ENCODE measurements at regions not wholly inside any gene's neighbourhood (a gene's known extent, or its start where the extent isn't known, plus 50 kb on each side); places are given as distances from the start of the nearest gene placed in this dataset.

- Histone ChIP-seq H3K9me3 (ENCODE audit: insufficient read depth, low read depth, low read length) (no peaks in the 10 kb centered on the region), H3K9ac (ENCODE audit: low read length) (peak overlapping the region; percentile 73), H2AFZ (ENCODE audit: low read depth, low read length) (peak overlapping the region; percentile 11), H3K36me3 (ENCODE audit: insufficient read depth, low read length) (no peaks in the 10 kb centered on the region), H3K27me3 (ENCODE audit: insufficient read depth, low read length) (no peaks in the 10 kb centered on the region), H3K4me2 (ENCODE audit: low read length) (peak overlapping the region; percentile 63), H3K27ac (ENCODE audit: low read depth, low read length) (peak overlapping the region; percentile 90), H3K4me3 (ENCODE audit: insufficient read depth, low read depth, low read length) (peak overlapping the region; percentile 1), H3K79me2 (ENCODE audit: insufficient read depth, low read length) (no peaks in the 10 kb centered on the region), H3K4me1 (ENCODE audit: insufficient read depth, low read length) (peaks cover 33% of the 10 kb centered on the region), H4K20me1 (ENCODE audit: insufficient read depth, low read length) (no peaks in the 10 kb centered on the region)
- DNase-seq (ENCODE audit: low read depth) (peak; percentile 100), FAIRE-seq (peak; percentile 95)
- peak overlapping the region; percentile 53 for H3K27ac Mint-ChIP-seq (ENCODE audit: unreplicated experiment)
- H3K4me1 Mint-ChIP-seq (ENCODE audit: low read depth, unreplicated experiment): peaks cover 17% of the 10 kb centered on the region
- H3K9me3 Mint-ChIP-seq (ENCODE audit: unreplicated experiment): peaks cover 6% of the 10 kb centered on the region
- no peak overlapping the region for H3K4me3 Mint-ChIP-seq (ENCODE audit: unreplicated experiment)
- TF ChIP-seq CTCF (IDR thresholded peaks at IDR 0.05; ENCODE audit: insufficient read depth, low read depth, low read length) (no peak), EZH2 (IDR thresholded peaks at IDR 0.05; ENCODE audit: insufficient read depth, low read length) (no peak)
- no peaks in the 10 kb centered on the region for H3K27me3 Mint-ChIP-seq (ENCODE audit: low read depth, unreplicated experiment)
- H3K36me3 Mint-ChIP-seq (ENCODE audit: low read depth, unreplicated experiment): no peaks in the 10 kb centered on the region
Observed at GRCh38 chr1:94648225-94649007, 106.9 kb upstream of the F3 start.

DNA sequence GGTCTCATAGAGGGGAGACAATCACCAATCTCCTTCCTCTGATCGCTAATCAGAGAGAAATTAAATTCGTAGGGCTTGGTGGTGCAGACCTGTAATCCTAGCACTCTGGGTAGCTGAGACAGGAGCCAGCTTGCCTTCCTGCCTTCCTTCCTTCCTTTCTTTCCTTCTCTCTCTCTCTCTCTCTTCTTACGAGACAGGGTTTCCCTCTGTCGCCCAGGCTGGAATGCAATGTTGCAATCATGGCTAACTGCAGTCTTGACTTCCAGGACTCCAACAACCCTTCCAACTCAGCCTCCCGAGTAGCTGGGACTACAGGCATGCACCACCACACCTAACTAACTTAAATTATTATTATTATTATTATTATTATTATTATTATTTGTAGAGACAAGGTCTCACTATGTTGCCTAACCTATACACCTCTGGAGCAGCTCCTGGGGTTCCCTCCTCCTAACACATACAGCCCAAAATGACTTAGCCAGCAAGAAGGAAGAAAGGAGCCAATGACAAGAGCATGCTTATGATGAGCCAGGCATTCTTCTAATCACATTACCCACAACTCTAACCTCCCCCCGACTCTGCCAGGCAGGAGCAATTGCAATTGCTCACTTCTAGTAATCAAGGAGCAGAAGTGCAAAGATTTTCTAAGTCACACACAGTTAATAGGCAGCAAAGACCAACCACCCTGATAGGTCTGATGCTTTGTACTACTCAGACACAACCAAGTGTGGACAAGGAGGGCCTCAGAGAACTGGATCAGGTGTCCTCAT, 105.4 kb upstream of the F3 start:
- peak overlapping the region; percentile 84 for H3K27ac Mint-ChIP-seq (ENCODE audit: unreplicated experiment)
- DNase-seq (ENCODE audit: low read depth) (peak; percentile 59), FAIRE-seq (no peak)
- Histone ChIP-seq H4K20me1 (ENCODE audit: insufficient read depth, low read length) (no peaks in the 10 kb centered on the region), H3K27ac (ENCODE audit: low read depth, low read length) (peak overlapping the region; percentile 90), H3K4me1 (ENCODE audit: insufficient read depth, low read length) (peaks cover 30% of the 10 kb centered on the region), H2AFZ (ENCODE audit: low read depth, low read length) (no peak overlapping the region), H3K9ac (ENCODE audit: low read length) (peak overlapping the region; percentile 63), H3K27me3 (ENCODE audit: insufficient read depth, low read length) (no peaks in the 10 kb centered on the region), H3K4me3 (ENCODE audit: insufficient read depth, low read depth, low read length) (no peak overlapping the region), H3K4me2 (ENCODE audit: low read length) (peak overlapping the region; percentile 9), H3K36me3 (ENCODE audit: insufficient read depth, low read length) (no peaks in the 10 kb centered on the region), H3K9me3 (ENCODE audit: insufficient read depth, low read depth, low read length) (no peaks in the 10 kb centered on the region), H3K79me2 (ENCODE audit: insufficient read depth, low read length) (no peaks in the 10 kb centered on the region)
- H3K9me3 Mint-ChIP-seq (ENCODE audit: unreplicated experiment): peaks cover 6% of the 10 kb centered on the region
- H3K36me3 Mint-ChIP-seq (ENCODE audit: low read depth, unreplicated experiment): no peaks in the 10 kb centered on the region
- no peak overlapping the region for H3K4me3 Mint-ChIP-seq (ENCODE audit: unreplicated experiment)
- H3K27me3 Mint-ChIP-seq (ENCODE audit: low read depth, unreplicated experiment): no peaks in the 10 kb centered on the region
- H3K4me1 Mint-ChIP-seq (ENCODE audit: low read depth, unreplicated experiment): peaks cover 15% of the 10 kb centered on the region
- TF ChIP-seq CTCF (IDR thresholded peaks at IDR 0.05; ENCODE audit: insufficient read depth, low read depth, low read length) (no peak), EZH2 (IDR thresholded peaks at IDR 0.05; ENCODE audit: insufficient read depth, low read length) (no peak)
